ENCODE measurements at regions not wholly inside any gene's neighbourhood (a gene's known extent, or its start where the extent isn't known, plus 50 kb on each side); places are given as distances from the start of the nearest gene placed in this dataset.

GRCh38 chr1:93744299-93744988 is 62.8 kb upstream of the BCAR3 start:
- no peak for DNase-seq (ENCODE audit: low read depth)

- DNase-seq (ENCODE audit: low read depth), result no peak
Measured at GRCh38 chr1:93743465-93743864, 61.8 kb upstream of the BCAR3 start.

- DNase-seq (ENCODE audit: low read depth), result no peak
Measured at GRCh38 chr1:93740601-93741031, 59.0 kb upstream of the BCAR3 start.

GRCh38 chr1:93740157-93740556 is 58.5 kb upstream of the BCAR3 start:
- no peak for DNase-seq (ENCODE audit: low read depth)

- DNase-seq (ENCODE audit: low read depth), result no peak
Measured at GRCh38 chr1:93739472-93739871, 57.8 kb upstream of the BCAR3 start.

- DNase-seq (ENCODE audit: low read depth), result no peak
Measured at GRCh38 chr1:93738926-93739325, 57.3 kb upstream of the BCAR3 start.

GRCh38 chr1:93738075-93738622 is 56.5 kb upstream of the BCAR3 start:
- peak; percentile 89 for DNase-seq (ENCODE audit: low read depth)

- peak; percentile 78 for DNase-seq (ENCODE audit: low read depth)
Measured at GRCh38 chr1:93735722-93736121, 54.1 kb upstream of the BCAR3 start.

- no peak for DNase-seq (ENCODE audit: low read depth)
Measured at GRCh38 chr1:93734999-93735398, 53.4 kb upstream of the BCAR3 start.

GRCh38 chr1:93733340-93733739 is 51.7 kb upstream of the BCAR3 start:
- no peak for DNase-seq (ENCODE audit: low read depth)

GRCh38 chr1:93732514-93732913 is 50.9 kb upstream of the BCAR3 start:
- no peak for DNase-seq (ENCODE audit: low read depth)
